Occipital lobe (tissue), 1 donor: ENCODE measurements at regions not wholly inside any gene's neighbourhood (a gene's known extent, or its start where the extent isn't known, plus 50 kb on each side); places are given as distances from the start of the nearest gene placed in this dataset.
"Not testable (repeated sequence)": the region's sequence is repeated elsewhere in the genome, so short reads cannot be mapped to it uniquely, and the experiment has no call there.

Source experiments
- DNase-seq: peaks from one replicate; lab custom pipeline; 2025; lab: John Stamatoyannopoulos, UW

DNA sequence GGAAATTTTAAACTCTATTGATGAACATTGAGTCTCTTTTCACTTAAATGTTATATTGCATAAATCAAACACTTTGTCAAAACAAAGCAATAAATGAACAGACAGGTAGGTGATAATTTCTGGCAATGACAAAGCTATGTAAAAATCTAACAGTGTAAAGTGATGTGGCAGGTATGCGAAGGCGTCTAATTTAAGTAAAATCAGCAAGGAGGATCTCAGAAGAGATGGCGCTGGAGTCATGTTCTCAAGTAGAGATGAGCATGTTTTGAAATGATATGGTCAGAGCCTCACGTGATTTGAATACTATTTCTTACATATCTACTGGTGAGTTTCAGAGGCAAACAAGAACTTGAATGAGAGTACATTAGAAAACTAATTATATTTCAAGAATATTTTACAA, 204.0 kb upstream of the FRG1 start:
- not testable (repeated sequence) for DNase-seq

DNA sequence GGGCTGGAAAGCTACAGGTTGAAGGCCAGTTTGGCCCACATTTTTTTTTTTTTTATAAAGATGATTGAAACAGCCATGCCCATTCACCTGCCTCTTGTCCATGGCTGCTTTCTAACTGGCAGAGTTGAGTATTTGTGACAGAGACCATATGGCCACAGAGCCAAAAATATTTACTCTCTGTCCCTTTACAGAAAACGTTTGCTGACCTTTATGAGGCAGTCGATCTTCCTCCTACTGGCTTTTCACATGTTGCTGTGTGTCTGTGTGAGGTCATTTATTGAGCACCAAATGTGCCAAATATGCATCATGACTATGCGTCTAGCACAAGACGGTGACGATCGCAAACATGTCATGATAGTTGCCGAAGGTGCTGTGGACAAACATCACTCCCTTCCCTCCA, 200.6 kb upstream of the FRG1 start:
- not testable (repeated sequence) for DNase-seq

DNA sequence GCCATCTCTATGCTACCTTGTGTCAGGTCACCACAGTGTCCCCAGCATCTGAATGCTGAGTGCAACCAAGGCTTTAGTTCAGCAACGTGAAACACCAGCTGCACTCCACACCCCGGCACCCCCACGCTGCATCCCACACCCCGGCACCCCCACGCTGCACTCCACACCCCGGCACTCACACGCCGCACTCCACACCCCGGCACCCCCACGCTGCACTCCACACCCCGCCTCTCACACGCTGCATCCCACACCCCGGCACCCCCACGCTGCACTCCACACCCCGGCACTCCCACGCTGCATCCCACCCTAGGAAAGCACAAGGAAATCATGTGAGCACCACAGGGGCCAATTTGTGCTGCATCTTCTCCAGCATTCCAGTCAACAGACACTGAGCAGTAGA, 199.8 kb upstream of the FRG1 start:
- DNase-seq = no peak

- not testable (repeated sequence) for DNase-seq
Measured at GRCh38 chr4:189753092-189753491, 187.6 kb upstream of the FRG1 start.

DNA sequence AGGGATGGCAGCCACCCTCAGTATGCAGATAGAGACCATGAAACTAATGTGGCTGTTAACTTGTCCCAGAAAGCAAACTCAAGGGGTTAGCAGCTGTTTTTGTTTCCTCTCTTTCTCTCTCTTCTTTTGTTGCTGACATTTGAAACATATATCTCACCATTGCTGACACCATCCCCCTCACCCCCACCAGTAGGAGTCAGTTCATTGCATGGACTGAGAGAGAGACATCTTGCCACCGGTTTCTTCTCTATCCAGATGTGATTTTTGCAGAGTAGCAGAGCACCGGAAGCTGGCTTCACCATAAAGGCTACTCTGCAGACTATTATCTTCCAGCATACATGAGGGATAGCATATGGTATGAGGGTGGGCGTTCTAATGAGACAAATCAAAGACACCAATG, 177.1 kb upstream of the FRG1 start:
- DNase-seq = no peak

DNA sequence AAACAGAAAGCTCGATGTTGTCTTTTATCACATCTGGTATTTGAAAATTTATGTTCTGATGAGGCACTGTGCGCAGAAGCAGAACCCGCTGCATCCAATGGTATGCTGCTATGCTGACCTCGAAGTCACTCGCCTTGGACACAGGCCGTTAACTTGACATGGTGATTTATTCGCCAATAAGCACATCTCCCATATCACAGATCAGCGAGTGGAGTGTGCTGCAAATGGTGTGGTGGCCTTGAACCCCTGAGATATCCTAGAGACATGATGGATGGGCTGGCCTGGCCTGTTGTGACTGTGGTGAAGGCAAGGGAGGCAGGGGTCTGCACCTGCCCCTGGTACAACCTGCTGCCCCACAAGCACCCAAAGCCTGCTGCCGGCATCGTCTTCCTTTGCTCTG, 175.4 kb upstream of the FRG1 start:
- no peak for DNase-seq

DNA sequence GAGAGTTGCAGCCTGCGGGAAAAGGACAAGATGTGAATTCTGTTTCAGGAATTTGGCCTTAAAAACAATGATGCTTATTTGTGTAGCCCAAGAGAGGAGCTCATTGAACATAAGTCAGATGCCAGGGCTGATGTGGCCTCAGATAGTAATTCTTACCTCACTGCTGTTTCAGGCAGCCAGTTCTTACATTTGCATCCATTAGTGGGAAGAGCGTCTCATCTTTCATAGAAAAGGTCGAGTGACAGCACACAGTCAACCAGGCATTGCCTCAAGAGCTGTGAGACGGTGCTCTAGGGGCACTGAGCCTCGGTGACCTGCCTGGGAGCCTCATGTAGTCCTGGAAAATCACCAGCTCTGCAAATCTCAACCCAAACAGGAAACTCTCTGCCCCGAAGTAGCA, 174.9 kb upstream of the FRG1 start:
- DNase-seq = no peak

DNA sequence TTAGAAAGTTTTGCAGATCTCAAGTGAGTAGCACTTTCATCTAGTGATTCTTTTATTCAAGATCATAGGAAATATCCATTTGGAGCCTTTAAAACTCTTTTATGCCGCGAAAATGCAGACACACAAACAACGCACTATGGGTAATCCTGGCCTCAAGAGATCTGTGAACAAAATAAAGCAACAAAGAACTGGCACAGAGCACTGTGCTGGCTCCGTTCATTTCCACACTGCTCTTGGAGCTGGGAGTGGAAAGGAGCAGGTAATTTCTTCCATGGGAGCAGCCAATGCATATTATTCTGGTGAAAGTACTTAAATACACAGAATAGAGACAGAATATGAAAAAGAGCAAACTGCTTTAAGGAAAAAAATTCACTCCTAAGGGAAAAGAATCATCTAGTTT, 172.7 kb upstream of the FRG1 start:
- DNase-seq = no peak

DNA sequence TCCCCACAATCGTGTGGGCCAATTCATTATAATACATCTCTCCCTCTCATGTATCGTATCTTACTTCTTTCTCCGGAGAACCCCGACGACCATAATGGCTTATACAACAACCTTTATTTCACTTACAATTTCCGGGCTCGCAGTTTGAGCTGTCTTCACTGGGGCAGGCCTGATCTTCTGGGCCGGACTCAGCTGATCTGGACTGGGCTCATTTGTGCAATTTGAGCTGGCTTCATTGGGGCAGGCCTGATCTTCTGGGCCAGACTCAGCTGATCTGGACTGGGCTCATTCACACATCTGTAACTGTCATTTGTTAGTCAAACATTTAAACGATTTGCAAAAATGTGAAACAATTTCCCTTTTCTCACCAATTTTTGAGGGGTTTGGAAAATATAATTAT, 171.5 kb upstream of the FRG1 start:
- DNase-seq = no peak

- no peak for DNase-seq
Measured at GRCh38 chr4:189771696-189772361, 168.8 kb upstream of the FRG1 start.

DNA sequence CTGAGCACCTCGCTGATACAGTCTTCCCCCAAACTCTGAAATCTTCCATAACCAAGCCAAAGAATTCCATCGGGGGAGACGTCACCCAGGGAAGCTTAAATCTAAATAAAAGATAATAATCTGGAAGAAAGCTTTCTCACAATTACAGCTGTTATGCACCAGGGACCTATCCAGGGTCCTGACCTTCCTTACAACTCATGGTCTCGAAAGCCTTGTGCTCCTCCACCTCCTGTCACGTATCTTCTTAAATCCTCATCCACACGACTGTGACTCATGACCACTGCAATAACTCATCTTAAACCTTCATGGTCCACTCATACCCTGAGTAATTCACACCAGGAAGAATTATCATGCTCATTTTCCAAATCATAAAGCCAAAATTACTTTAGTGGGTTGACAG, 166.8 kb upstream of the FRG1 start:
- DNase-seq = no peak

GRCh38 chr4:189779281-189779980, 161.2 kb upstream of the FRG1 start:
- no peak for DNase-seq

- DNase-seq = no peak
Measured at GRCh38 chr4:189780391-189780790, 160.3 kb upstream of the FRG1 start.

- no peak for DNase-seq
Measured at GRCh38 chr4:189784651-189785050, 156.0 kb upstream of the FRG1 start.

- DNase-seq = no peak
Measured at GRCh38 chr4:189785257-189785656, 155.4 kb upstream of the FRG1 start.

DNA sequence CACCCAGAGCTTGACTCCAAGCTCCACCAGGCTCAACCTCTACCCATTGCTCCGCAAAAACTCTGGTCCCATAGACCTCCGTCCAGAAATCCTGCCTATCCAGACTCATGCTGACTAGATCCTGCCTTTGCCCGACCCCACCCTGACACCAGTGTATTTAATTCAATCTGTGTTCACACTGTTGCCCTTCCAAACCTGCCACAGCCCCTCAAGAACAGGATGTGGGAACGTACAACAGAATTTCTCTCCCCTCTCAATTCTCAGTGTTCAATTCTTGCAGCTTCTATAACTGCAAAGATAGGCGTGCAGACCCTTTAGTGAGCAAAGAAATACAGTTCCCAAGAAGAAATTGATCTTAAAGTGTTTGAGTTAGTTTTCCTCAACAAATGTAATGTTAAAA, 154.2 kb upstream of the FRG1 start:
- no peak for DNase-seq

DNA sequence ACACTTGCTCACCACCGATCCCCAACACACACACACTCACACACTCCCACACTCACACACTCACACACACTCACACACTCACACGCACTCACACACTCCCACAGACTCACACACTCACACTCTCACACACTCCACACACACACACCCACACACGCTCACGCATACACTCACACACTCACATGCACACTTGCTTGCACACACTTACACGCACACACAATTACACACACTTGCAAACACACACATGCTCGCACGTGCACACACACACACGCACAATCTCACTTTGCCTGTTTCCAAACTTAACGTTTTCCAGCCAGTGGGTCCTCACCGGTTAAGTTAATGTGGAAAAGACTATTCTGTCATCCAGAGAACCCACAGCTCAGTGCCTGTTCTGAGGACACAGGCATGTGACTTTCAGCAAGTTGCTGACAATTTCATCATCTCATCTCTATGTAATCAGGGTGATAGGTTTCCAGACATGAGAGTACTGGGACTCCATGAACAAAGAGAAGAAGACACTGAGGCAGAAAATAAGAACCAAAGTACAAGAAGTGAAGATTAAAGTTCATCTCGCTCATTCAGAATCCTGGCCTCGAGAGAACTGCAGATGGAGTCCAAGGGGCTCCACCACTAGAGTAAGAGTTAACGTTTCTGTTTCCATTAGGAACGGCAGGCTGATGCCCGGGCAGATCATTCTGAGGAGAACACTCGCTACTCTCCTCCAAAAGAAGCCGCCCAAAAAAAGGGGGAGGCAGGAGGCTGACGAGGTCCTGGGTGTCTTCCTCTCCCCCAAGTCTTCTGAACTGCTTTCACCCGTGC, 153.2 kb upstream of the FRG1 start:
- DNase-seq = no peak

DNA sequence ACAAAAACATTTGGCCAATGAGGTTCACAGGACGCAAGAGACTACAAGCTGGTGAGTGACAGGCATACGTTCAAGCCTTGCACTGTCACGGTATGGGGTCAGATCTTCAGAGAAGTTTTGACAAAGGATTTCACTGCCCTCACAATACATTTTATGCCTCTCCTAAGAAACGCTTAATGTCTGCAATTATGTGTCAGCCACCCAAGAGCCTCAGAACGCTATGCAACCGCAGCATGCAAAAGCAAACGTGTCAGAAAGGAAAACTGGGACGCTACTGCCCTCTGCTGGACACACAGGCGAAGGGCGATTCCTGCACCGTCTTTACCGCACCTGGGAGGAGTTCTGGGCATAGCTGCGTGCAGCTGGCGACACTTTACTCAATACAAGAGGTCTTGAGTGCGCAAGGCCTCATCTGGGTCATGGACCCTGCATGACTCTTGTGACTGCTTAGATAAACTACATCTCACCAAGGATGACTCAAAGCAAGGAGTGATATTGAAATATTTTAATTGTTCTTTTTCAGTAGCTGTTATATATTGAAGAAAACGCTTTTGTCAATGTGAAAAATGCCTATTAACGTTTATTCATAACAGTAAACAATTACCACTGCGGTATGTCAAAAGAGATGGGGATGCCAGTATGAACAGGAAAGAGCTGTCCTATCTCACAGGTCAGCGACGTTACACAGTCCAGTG, 147.6 kb upstream of the FRG1 start:
- DNase-seq = peak; percentile 67

- DNase-seq = no peak
Measured at GRCh38 chr4:189800545-189801088, 140.1 kb upstream of the FRG1 start.

DNA sequence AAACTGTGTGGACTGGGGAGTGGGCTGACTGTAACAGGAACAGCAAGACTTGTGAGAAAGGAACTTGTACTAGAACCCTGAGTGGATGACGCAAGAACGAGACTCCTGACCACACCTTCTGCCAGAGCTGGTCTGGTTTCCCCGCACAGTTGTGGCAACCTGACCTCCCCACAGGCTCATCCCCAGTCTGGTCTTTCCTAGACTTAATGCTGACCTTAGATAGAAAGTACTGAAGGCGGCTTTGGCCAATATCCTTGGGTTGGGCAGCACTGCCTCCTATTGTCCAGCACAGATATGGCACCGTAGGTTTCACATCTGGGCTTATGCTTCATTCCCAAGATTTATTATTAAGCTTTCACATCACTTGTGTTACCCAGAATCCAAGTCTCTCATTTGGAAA, 137.8 kb upstream of the FRG1 start:
- DNase-seq = no peak

DNA sequence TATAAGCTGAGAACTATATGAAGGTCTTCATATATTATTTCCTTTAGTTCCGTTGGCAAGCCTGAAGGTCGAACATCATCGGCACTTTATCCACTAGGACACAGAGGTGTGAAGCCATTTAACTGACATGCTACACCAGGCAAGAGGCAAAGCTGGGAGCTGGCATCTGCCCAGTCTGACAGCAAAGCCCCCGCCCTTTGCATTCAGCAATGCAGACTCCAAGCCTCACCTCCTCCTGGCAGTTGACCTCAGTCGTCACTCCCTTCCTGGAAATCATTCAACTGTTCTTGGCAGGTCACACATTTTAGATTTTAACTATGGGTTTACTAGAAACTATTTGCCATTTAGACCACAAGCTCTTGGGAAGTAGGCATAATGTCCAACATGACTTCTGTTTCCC, 135.8 kb upstream of the FRG1 start:
- no peak for DNase-seq

DNA sequence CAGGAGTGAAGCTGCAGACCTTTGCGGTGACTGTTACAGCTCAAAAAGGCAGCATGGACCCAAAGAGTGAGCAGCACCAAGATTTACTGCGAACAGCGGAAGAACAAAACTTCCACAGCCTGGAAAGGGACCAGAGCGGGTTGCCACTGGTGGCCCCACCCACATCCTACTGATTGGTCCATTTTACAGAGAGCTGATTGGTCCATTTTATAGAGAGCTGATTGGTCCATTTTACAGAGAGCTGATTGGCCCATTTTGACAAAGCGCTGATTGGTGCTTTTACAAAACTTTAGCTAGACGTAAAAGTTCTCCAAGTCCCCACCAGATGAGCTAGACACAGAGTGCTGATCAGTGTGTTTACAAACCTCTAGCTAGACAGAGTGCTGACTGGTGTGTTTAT, 134.2 kb upstream of the FRG1 start:
- DNase-seq = no peak
